K562 (cell line): ENCODE measurements at regions not wholly inside any gene's neighbourhood (a gene's known extent, or its start where the extent isn't known, plus 50 kb on each side); places are given as distances from the start of the nearest gene placed in this dataset.

Experiments used
- ATAC-seq: fragments of 200-7000 bp; cut with Tn5 transposase; 3 replicates; pipeline ENCODE4 v1.9.1; 2020; ENCODE audit warnings: moderate library complexity
- BruUV-seq: library from RNA; stranded (reverse); fragments of 400-500 nt; replicated peaks from 2 replicates; lab custom pipeline; 2021; lab: Mats Ljungman, UMichigan
- CTCF ChIA-PET: fragments of 300-600 bp; formaldehyde crosslinking; extraction: SDS; loops from one replicate; lab custom pipeline; 2021; ENCODE audit warnings: low intra/inter-chr PET ratio; lab: Yijun Ruan, JAX
- POLR2A ChIA-PET: fragments of 300-600, 350-650 bp; sonication (Branson Sonifier 250); formaldehyde crosslinking; extraction: SDS; loops from one replicate; lab custom pipeline; 2021; ENCODE audit warnings: antibody characterized with exemption, inconsistent platforms; lab: Yijun Ruan, JAX
- DNase-seq, 4 experiments: peaks; one replicate each; pipeline versions ENCODE4 v3.0.0 to v3.0.0-alpha.2; 2011 to 2018; ENCODE audit warnings: low spot score in 3 of 4, mixed read lengths in 3 of 4; ENCODE audit errors: extremely low read depth in 1 of 4
- FAIRE-seq: peaks from 2 replicates; lab custom pipeline; 2011; peaks lifted over from hg19 to GRCh38; lab: Jason Lieb, UNC
- H2AFZ ChIP-seq: 2 replicates; pipeline ENCODE4 v1.6.0; 2011; ENCODE audit warnings: low read depth, low read length, control low read depth, inconsistent platforms
- H3K27ac ChIP-seq: fragments of 200-600 bp; 3 replicates; pipeline ENCODE4 v1.8.0; 2011; ENCODE audit warnings: low read depth, mild to moderate bottlenecking, control low read depth, inconsistent platforms, low read length, moderate library complexity, mixed read lengths; ENCODE audit errors: extremely low read depth
- H3K27me3 ChIP-seq, 2 experiments: fragments of 300-600 bp in 1 of 2; 2 replicates in 1 of 2; 3 replicates in 1 of 2; pipeline versions ENCODE4 v1.6.0 to v1.8.0; 2011; ENCODE audit warnings: inconsistent platforms in 2 of 2, low read length in 2 of 2, mild to moderate bottlenecking in 1 of 2, mixed read lengths in 1 of 2, moderate library complexity in 1 of 2; ENCODE audit not compliant: control insufficient read depth in 2 of 2, insufficient read depth in 2 of 2
- H3K36me3 ChIP-seq: fragments of 300-600 bp; 3 replicates; pipeline ENCODE4 v1.8.0; 2011; ENCODE audit warnings: mild to moderate bottlenecking, low read length, inconsistent platforms; ENCODE audit not compliant: control insufficient read depth, insufficient read depth
- H3K4me1 ChIP-seq, 2 experiments: fragments of 200-600 bp in 1 of 2; replicated peaks in 1 of 2; 2 replicates in 1 of 2; 3 replicates in 1 of 2; pipeline versions ENCODE4 v1.5.1 to v1.8.0; 2011; ENCODE audit warnings: inconsistent platforms in 2 of 2, low read length in 2 of 2, mild to moderate bottlenecking in 1 of 2, mixed read lengths in 1 of 2, moderate library complexity in 1 of 2; ENCODE audit not compliant: control insufficient read depth in 2 of 2, insufficient read depth in 2 of 2
- H3K4me2 ChIP-seq: 2 replicates; pipeline ENCODE4 v1.6.1; 2011; ENCODE audit warnings: low read length, control low read depth, inconsistent platforms, mixed read lengths; ENCODE audit not compliant: insufficient read depth
- H3K4me3 ChIP-seq: fragments of 200-600 bp; sonication (generic), shearing (Covaris generic); 2 replicates; pipeline ENCODE4 v1.5.1; 2016; ENCODE audit warnings: control low read depth, inconsistent platforms
- H3K79me2 ChIP-seq: fragments of 200-600 bp; 3 replicates; pipeline ENCODE4 v1.8.0; 2011; ENCODE audit warnings: low read length, inconsistent platforms; ENCODE audit not compliant: control insufficient read depth, insufficient read depth
- H3K9ac ChIP-seq, 2 experiments: 2 replicates each; pipeline versions ENCODE4 v1.6.0 to v1.6.1; 2011; ENCODE audit warnings: low read depth in 2 of 2, low read length in 2 of 2, control low read depth in 1 of 2, inconsistent platforms in 1 of 2, mild to moderate bottlenecking in 1 of 2, mixed read lengths in 1 of 2; ENCODE audit not compliant: insufficient read depth in 1 of 2
- H3K9me1 ChIP-seq: one replicate; pipeline ENCODE4 v1.6.0; 2011; ENCODE audit warnings: inconsistent platforms, mild to moderate bottlenecking, low read length, moderate library complexity; ENCODE audit not compliant: control insufficient read depth, insufficient read depth
- H3K9me3 ChIP-seq: replicated peaks from 2 replicates; pipeline ENCODE4 v1.5.1; 2011; ENCODE audit warnings: low read depth, low read length, inconsistent platforms; ENCODE audit not compliant: control insufficient read depth, insufficient read depth
- H4K20me1 ChIP-seq: replicated peaks from 2 replicates; pipeline ENCODE4 v1.6.1; 2011; ENCODE audit warnings: low read length, inconsistent platforms, mixed read lengths; ENCODE audit not compliant: control insufficient read depth, insufficient read depth
- E2F3 ChIP-seq: fragments of 250-450 bp; sonication (Bioruptor Pico); IDR thresholded peaks from 2 replicates; pipeline ENCODE4 v1.4.0; 2020; ENCODE audit warnings: mild to moderate bottlenecking
- HOXB6 ChIP-seq: fragments of 250-450 bp; sonication (Bioruptor Pico); IDR thresholded peaks from 2 replicates; pipeline ENCODE4 v1.5.1; 2022; ENCODE audit warnings: mild to moderate bottlenecking, borderline replicate concordance
- ILK ChIP-seq: fragments of 450-650 bp; IDR thresholded peaks from 2 replicates; pipeline ENCODE4 v1.6.1; 2016; ENCODE audit warnings: missing genetic modification characterization, low read depth, mild to moderate bottlenecking, missing compliant biosample characterization, moderate library complexity, borderline replicate concordance
- MAX ChIP-seq: sonication (generic); formaldehyde crosslinking; IDR thresholded peaks from 2 replicates; pipeline ENCODE4 v1.9.0; 2022; ENCODE audit warnings: mild to moderate bottlenecking, missing genetic modification reagents
- POLR2AphosphoS2 ChIP-seq: IDR thresholded peaks from 2 replicates; pipeline ENCODE4 v1.6.1; 2012; ENCODE audit warnings: low read length, improper control_type of control experiment
- RBM22 ChIP-seq: fragments of 200-400 bp; formaldehyde crosslinking; IDR thresholded peaks from 2 replicates; pipeline ENCODE4 v1.6.1; 2018; ENCODE audit warnings: low read length, low read depth; ENCODE audit not compliant: poor library complexity, severe bottlenecking
- TAF7 ChIP-seq: fragments of 450-650 bp; IDR thresholded peaks from 2 replicates; pipeline ENCODE4 v1.6.1; 2016; ENCODE audit warnings: missing genetic modification characterization, missing compliant biosample characterization
- TRIM28 ChIP-seq: fragments of 450-650 bp; IDR thresholded peaks from 2 replicates; pipeline ENCODE4 v1.6.1; 2017
- ZNF217 ChIP-seq: sonication (generic); formaldehyde crosslinking; IDR thresholded peaks from 2 replicates; pipeline ENCODE4 v1.8.0; 2022; ENCODE audit warnings: mild to moderate bottlenecking, missing genetic modification reagents
- ZNF507 ChIP-seq: conservative IDR thresholded peaks from 2 replicates; pipeline ENCODE4 v1.6.1; 2017; ENCODE audit warnings: missing genetic modification characterization, missing compliant biosample characterization
- WGBS: fragments of 100-300 bp; shearing (Covaris generic); methylation state at CpG from one replicate; pipeline ENCODE4 v1.1.6; 2016; ENCODE audit warnings: low coverage, mixed read lengths; ENCODE audit not compliant: insufficient coverage; ENCODE audit errors: missing lambda C conversion rate; 5-methylcytosine and 5-hydroxymethylcytosine counted together
- in situ Hi-C: fragments of 300-500 bp; cut with MboI; formaldehyde crosslinking; loops from 4 replicates; pipeline ENCODE4 v1.15.0; 2018; ENCODE audit warnings: inconsistent platforms, mixed read lengths
- intact Hi-C: fragments of 100-400 bp; cut with micrococcal nuclease; formaldehyde crosslinking; loops from 2 replicates; pipeline ENCODE4 v1.14.2; 2022
- TF ChIP-seq, protein P1 (sequence below): sonication (generic); formaldehyde crosslinking; IDR thresholded peaks from 2 replicates; pipeline ENCODE4 v1.8.1; 2023; ENCODE audit warnings: mild to moderate bottlenecking, missing genetic modification reagents
- TF ChIP-seq, protein P2 (sequence below), 2 experiments: IDR thresholded peaks in 1 of 2; conservative IDR thresholded peaks in 1 of 2; 2 replicates each; pipeline ENCODE4 v1.6.1; 2016; ENCODE audit warnings: low read depth in 2 of 2, mild to moderate bottlenecking in 1 of 2, missing compliant biosample characterization in 1 of 2, missing genetic modification characterization in 1 of 2, moderate library complexity in 1 of 2

DNA sequence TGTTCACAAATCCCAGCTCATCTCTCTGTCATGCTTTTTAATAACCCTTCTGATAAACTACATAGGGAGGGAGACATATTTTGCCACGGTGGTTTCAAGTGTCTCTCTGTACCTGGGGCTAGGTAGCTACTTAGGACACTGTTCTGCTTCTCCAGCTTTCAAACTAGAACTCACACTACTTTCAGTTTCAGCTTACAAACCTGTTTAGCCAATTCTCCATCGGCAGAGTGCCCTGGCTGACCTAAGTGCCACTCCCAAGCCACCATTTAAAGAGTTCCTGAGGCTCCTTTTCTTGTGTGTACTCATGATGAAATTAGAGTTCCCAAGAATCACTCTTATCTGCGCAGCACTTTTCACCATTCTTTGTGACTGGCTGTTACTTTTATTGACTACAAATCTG lies 899.2 kb downstream of the FAT4 start:
- 0% methylated on average over 3 of the region's 3 CpGs for WGBS
- H3K4me2 ChIP-seq = no peak overlapping the region
- in situ Hi-C loops = no loop called here
- ChIA-PET POLR2A (no interaction called here), CTCF (no interaction called here)
- ATAC-seq (no peak), FAIRE-seq (no peak), DNase-seq (no peak)
- intact Hi-C loops = no loop called here
- no peaks in the 10 kb centered on the region for H3K27me3 ChIP-seq
- H3K9ac ChIP-seq = no peak overlapping the region
- H3K4me1 ChIP-seq = no peaks in the 10 kb centered on the region
- no peaks in the 10 kb centered on the region for H3K9me3 ChIP-seq
- no peaks in the 10 kb centered on the region for H4K20me1 ChIP-seq
- no peak overlapping the region for H3K27ac ChIP-seq
- TF ChIP-seq HOXB6 (CRISPR knock-in tag) (no peak), TRIM28 (no peak), ZNF217 (no peak), ILK (no peak)
- TF ChIP-seq, all 486 proteins: peak for 0
- BruUV-seq = no TSS peak
- Histone ChIP-seq H2AFZ (no peak overlapping the region), H3K79me2 (no peaks in the 10 kb centered on the region), H3K9me1 (no peaks in the 10 kb centered on the region), H3K36me3 (no peaks in the 10 kb centered on the region), H3K4me3 (no peak overlapping the region)

GRCh38 chr4:126215759-126216158 lies 901.0 kb downstream of the FAT4 start:
- no peak for FAIRE-seq
- Histone ChIP-seq H3K36me3 (no peaks in the 10 kb centered on the region), H3K79me2 (no peaks in the 10 kb centered on the region), H3K4me3 (no peak overlapping the region), H3K9me1 (no peaks in the 10 kb centered on the region), H3K9ac (no peak overlapping the region), H3K4me1 (no peaks in the 10 kb centered on the region), H3K9me3 (no peaks in the 10 kb centered on the region), H3K4me2 (no peak overlapping the region), H3K27me3 (no peaks in the 10 kb centered on the region), H4K20me1 (no peaks in the 10 kb centered on the region), H3K27ac (no peak overlapping the region), H2AFZ (no peak overlapping the region)
- no TSS peak for BruUV-seq
- ChIA-PET CTCF (no interaction called here), POLR2A (no interaction called here)
- no peak for DNase-seq
- intact Hi-C loops (no loop called here), in situ Hi-C loops (no loop called here)
- ATAC-seq = no peak
- WGBS = 0% methylated on average over 1 of the region's 1 CpG
- TF ChIP-seq MAX (CRISPR knock-in tag) (no peak), POLR2AphosphoS2 (no peak), RBM22 (no peak), E2F3 (CRISPR knock-in tag) (no peak), TAF7 (tag) (no peak), ZNF507 (tag) (no peak)
- TF ChIP-seq, protein P1, sequence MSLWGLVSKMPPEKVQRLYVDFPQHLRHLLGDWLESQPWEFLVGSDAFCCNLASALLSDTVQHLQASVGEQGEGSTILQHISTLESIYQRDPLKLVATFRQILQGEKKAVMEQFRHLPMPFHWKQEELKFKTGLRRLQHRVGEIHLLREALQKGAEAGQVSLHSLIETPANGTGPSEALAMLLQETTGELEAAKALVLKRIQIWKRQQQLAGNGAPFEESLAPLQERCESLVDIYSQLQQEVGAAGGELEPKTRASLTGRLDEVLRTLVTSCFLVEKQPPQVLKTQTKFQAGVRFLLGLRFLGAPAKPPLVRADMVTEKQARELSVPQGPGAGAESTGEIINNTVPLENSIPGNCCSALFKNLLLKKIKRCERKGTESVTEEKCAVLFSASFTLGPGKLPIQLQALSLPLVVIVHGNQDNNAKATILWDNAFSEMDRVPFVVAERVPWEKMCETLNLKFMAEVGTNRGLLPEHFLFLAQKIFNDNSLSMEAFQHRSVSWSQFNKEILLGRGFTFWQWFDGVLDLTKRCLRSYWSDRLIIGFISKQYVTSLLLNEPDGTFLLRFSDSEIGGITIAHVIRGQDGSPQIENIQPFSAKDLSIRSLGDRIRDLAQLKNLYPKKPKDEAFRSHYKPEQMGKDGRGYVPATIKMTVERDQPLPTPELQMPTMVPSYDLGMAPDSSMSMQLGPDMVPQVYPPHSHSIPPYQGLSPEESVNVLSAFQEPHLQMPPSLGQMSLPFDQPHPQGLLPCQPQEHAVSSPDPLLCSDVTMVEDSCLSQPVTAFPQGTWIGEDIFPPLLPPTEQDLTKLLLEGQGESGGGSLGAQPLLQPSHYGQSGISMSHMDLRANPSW (CRISPR knock-in tag) = no peak
- TF ChIP-seq, protein P2, sequence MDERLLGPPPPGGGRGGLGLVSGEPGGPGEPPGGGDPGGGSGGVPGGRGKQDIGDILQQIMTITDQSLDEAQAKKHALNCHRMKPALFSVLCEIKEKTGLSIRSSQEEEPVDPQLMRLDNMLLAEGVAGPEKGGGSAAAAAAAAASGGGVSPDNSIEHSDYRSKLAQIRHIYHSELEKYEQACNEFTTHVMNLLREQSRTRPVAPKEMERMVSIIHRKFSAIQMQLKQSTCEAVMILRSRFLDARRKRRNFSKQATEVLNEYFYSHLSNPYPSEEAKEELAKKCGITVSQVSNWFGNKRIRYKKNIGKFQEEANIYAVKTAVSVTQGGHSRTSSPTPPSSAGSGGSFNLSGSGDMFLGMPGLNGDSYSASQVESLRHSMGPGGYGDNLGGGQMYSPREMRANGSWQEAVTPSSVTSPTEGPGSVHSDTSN (CRISPR knock-in tag; IDR thresholded peaks at IDR 0.05; ENCODE audit: low read depth) = no peak
- TF ChIP-seq, protein P2 (tag; conservative IDR thresholded peaks at IDR 0.05; ENCODE audit: low read depth) = no peak
